Left lung (tissue), 4 donors: ENCODE measurements at regions not wholly inside any gene's neighbourhood (a gene's known extent, or its start where the extent isn't known, plus 50 kb on each side); places are given as distances from the start of the nearest gene placed in this dataset.
A peak's percentile ranks its signal among the peaks of the same experiment; 100 is the strongest.

Source experiments
- ATAC-seq: fragments of 200-7000 bp; cut with Tn5 transposase; one replicate; pipeline ENCODE4 v1.9.1; 2020; ENCODE audit warnings: moderate library complexity
- DNase-seq, 4 donors: peaks; one replicate each; pipeline ENCODE4 v3.0.0-alpha.2; 2013 to 2020
- H3K27ac ChIP-seq, 2 donors: fragments of 200-600 bp; sonication (generic) in 1 of 2; one replicate each; pipeline versions ENCODE4 v1.5.0 to v1.8.0; 2020 to 2021
- H3K27me3 ChIP-seq, 2 donors: fragments of 200-600 bp; sonication (generic) in 1 of 2; one replicate each; pipeline versions ENCODE4 v1.5.0 to v1.8.0; 2020 to 2021
- H3K36me3 ChIP-seq, 2 donors: fragments of 200-600 bp; sonication (generic) in 1 of 2; one replicate each; pipeline versions ENCODE4 v1.5.0 to v1.8.0; 2020 to 2021
- H3K4me1 ChIP-seq, 2 donors: fragments of 200-600 bp; one replicate each; pipeline ENCODE4 v1.8.0; 2021
- H3K4me3 ChIP-seq, 2 donors: fragments of 200-600 bp; sonication (generic) in 1 of 2; one replicate each; pipeline versions ENCODE4 v1.5.0 to v1.8.0; 2020 to 2021; ENCODE audit warnings: mild to moderate bottlenecking in 1 of 2
- H3K9me3 ChIP-seq, 2 donors: fragments of 200-600 bp; sonication (generic) in 1 of 2; one replicate each; pipeline versions ENCODE4 v1.5.0 to v1.8.0; 2020 to 2021
- intact Hi-C, 2 donors: fragments of 100-400 bp; cut with DNase I; formaldehyde crosslinking; loops; one replicate each; pipeline versions ENCODE4 v1.11.2 to v1.14.2; 2022
- TF ChIP-seq, protein P1 (sequence below), 2 donors: fragments of 200-600 bp; sonication (generic) in 1 of 2; IDR thresholded peaks; one replicate each; pipeline versions ENCODE4 v1.5.0 to v1.8.0; 2021; ENCODE audit warnings: antibody characterized with exemption in 2 of 2
- donor health status: DM: no; HTN: yes; CAD: no.
- donor health status: DM: no; HTN: no; CAD: no.

DNA sequence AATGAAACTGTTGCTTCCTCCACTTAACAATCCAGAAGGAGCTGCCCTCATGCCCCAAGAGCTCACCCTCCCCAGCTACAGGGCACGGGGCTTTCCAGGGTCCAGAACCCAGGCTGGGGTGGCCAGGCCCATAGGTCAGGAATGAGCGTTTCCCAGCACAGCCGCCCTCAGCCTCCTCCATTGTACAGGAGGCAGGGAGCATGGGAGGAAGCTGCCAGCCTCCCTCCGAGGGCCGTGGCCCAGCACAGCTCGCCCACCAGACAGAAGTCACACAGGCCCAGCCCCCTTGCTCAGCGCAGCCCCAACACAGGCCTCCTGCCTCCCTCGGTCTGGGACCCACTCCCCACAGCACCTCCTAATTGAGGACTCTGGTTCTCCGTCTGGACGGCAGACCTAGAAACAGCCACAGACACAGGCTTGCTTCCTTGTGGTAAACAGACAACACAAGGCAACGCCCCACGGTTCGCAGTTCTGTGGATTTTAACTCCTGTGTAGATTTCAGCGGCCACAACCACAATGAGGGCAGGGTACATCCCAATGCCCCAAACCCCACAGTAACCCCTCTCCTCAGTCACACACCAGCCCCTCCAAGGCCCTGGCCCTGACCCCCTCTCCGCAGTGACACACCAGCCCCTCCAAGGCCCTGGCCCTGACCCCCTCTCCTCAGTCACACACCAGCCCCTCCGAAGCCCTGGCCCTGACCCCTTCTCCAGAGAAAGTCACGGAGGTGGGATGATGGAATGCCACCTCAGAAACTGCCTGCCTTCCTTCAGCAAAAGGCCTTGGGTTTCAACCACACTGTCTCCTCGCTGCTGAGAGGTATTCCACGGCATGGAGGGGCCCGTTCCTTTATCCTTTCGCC, 173.5 kb downstream of the DLL1 start:
- peak in 1 of 4 donors; percentile 18 for DNase-seq
- ATAC-seq: no peak
- no peak overlapping the region for H3K4me3 ChIP-seq
- TF ChIP-seq, protein P1, sequence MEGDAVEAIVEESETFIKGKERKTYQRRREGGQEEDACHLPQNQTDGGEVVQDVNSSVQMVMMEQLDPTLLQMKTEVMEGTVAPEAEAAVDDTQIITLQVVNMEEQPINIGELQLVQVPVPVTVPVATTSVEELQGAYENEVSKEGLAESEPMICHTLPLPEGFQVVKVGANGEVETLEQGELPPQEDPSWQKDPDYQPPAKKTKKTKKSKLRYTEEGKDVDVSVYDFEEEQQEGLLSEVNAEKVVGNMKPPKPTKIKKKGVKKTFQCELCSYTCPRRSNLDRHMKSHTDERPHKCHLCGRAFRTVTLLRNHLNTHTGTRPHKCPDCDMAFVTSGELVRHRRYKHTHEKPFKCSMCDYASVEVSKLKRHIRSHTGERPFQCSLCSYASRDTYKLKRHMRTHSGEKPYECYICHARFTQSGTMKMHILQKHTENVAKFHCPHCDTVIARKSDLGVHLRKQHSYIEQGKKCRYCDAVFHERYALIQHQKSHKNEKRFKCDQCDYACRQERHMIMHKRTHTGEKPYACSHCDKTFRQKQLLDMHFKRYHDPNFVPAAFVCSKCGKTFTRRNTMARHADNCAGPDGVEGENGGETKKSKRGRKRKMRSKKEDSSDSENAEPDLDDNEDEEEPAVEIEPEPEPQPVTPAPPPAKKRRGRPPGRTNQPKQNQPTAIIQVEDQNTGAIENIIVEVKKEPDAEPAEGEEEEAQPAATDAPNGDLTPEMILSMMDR (IDR thresholded peaks at IDR 0.05): no peak
- no peak overlapping the region for H3K27ac ChIP-seq
- H3K9me3 ChIP-seq: peaks cover 0 to 29% of the 10 kb centered on the region in 2 donors
- no peaks in the 10 kb centered on the region for H3K36me3 ChIP-seq
- intact Hi-C loops: no loop called here
- H3K27me3 ChIP-seq: peaks cover 0 to 5% of the 10 kb centered on the region in 2 donors
- H3K4me1 ChIP-seq: no peaks in the 10 kb centered on the region

GRCh38 chr6:170116636-170117035, 174.2 kb downstream of the DLL1 start:
- Histone ChIP-seq H3K27me3 (peaks cover 0 to 5% of the 10 kb centered on the region in 2 donors), H3K36me3 (no peaks in the 10 kb centered on the region), H3K4me3 (no peak overlapping the region), H3K9me3 (peaks cover 0 to 24% of the 10 kb centered on the region in 2 donors), H3K4me1 (no peaks in the 10 kb centered on the region), H3K27ac (no peak overlapping the region)
- ATAC-seq (no peak), DNase-seq (peak in 1 of 4 donors; percentile 22)
- TF ChIP-seq, protein P1 (IDR thresholded peaks at IDR 0.05): no peak
- intact Hi-C loops: no loop called here

DNA sequence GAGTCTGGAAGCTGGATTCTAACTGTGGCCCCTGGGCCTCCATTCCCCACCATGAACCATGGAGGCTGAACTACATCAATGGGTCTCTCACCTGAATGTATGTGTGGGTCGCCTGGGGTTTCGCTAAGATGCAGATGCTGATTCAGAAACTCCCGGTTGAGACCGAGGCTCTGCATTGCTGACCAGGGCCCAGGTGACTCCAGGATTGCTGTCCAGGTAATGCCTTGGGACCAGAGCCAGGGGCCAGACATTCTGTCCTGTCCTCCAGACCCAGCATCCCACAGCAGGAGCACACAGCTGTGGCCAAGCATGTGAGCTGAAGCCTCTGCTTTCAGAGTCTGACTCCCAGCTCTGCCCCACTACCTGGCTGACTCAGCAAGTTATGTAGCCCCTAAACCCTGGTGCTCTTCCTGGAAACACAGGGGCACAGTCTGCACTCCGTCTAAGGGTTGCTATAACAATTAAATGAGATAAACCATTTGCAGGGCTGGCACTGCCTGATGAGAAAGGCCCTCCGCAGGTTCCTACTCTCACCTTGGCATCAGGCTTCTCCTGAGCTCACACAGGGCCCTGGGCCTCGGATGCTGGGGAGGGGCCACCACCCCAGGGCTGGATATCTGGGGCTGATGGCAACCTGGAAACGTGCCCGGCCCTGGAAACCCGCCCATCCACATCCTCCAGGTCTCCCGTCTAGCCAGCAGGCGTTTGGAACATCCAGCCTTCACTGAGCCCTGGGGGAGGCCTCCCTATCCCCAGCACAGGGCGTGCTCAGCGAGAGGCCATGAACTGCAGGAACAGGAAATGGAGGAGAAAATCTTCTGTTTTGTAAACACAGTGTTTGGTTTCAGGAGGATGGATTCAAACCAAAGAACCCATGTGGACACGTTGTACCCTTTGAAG, 175.7 kb downstream of the DLL1 start:
- intact Hi-C loops: no loop called here

GRCh38 chr6:170114187-170114945, 176.5 kb downstream of the DLL1 start:
- no peaks in the 10 kb centered on the region for H3K4me1 ChIP-seq
- peak in 1 of 4 donors; percentile 17 for DNase-seq

More for the DNA sequence above, 175.7 kb downstream of the DLL1 start:
- TF ChIP-seq, protein P1 (IDR thresholded peaks at IDR 0.05): no peak
- ATAC-seq: no peak
- DNase-seq: peak in 2 of 4 donors; percentile 24 to 35
- peaks cover 0 to 10% of the 10 kb centered on the region in 2 donors for H3K9me3 ChIP-seq
- H3K27ac ChIP-seq: no peak overlapping the region
- H3K36me3 ChIP-seq: no peaks in the 10 kb centered on the region
- H3K4me3 ChIP-seq: no peak overlapping the region
- peaks cover 0 to 5% of the 10 kb centered on the region in 2 donors for H3K27me3 ChIP-seq
- H3K4me1 ChIP-seq: no peaks in the 10 kb centered on the region

More at GRCh38 chr6:170114187-170114945, 176.5 kb downstream of the DLL1 start:
- no peak overlapping the region for H3K27ac ChIP-seq
- TF ChIP-seq, protein P1 (IDR thresholded peaks at IDR 0.05): no peak
- no peak for ATAC-seq
- H3K9me3 ChIP-seq: peaks cover 0 to 2% of the 10 kb centered on the region in 2 donors
- no peak overlapping the region for H3K4me3 ChIP-seq
- no peaks in the 10 kb centered on the region for H3K36me3 ChIP-seq
- H3K27me3 ChIP-seq: peaks cover 0 to 5% of the 10 kb centered on the region in 2 donors
- intact Hi-C loops: no loop called here
